MM.1S (cell line): ENCODE measurements at regions not wholly inside any gene's neighbourhood (a gene's known extent, or its start where the extent isn't known, plus 50 kb on each side); places are given as distances from the start of the nearest gene placed in this dataset.

Source experiments
- DNase-seq: peaks from one replicate; pipeline ENCODE4 v3.0.0-alpha.2; 2015
- H2AFZ ChIP-seq: fragments of 300-600 bp; sonication (generic); 2 replicates; pipeline ENCODE4 v1.6.0; 2016; ENCODE audit warnings: antibody characterized with exemption, low read length
- H3F3A ChIP-seq: fragments of 300-600 bp; sonication (generic); 2 replicates; pipeline ENCODE4 v1.6.1; 2016; ENCODE audit warnings: mild to moderate bottlenecking, antibody characterized with exemption, low read length, moderate library complexity, mixed read lengths; ENCODE audit not compliant: insufficient read depth
- H3K27ac ChIP-seq: fragments of 300-600 bp; sonication (generic); 2 replicates; pipeline ENCODE4 v1.5.1; 2016; ENCODE audit warnings: mild to moderate bottlenecking, low read length
- H3K27me3 ChIP-seq: fragments of 300-600 bp; sonication (generic); replicated peaks from 2 replicates; pipeline ENCODE4 v1.6.0; 2016; ENCODE audit warnings: low read length; ENCODE audit not compliant: insufficient read depth
- H3K36me3 ChIP-seq: fragments of 300-600 bp; sonication (generic); replicated peaks from 2 replicates; pipeline ENCODE4 v1.6.1; 2016; ENCODE audit warnings: mild to moderate bottlenecking, low read length, mixed read lengths; ENCODE audit not compliant: insufficient read depth
- H3K4me1 ChIP-seq: fragments of 300-600 bp; sonication (generic); 2 replicates; pipeline ENCODE4 v1.6.1; 2016; ENCODE audit warnings: low read length, mixed read lengths
- H3K4me2 ChIP-seq: fragments of 300-600 bp; sonication (generic); 2 replicates; pipeline ENCODE4 v1.6.0; 2016; ENCODE audit warnings: low read depth, low read length
- H3K4me3 ChIP-seq: fragments of 300-600 bp; sonication (generic); 2 replicates; pipeline ENCODE4 v1.5.1; 2016; ENCODE audit warnings: low read length, mixed read lengths
- H3K79me2 ChIP-seq: fragments of 300-600 bp; sonication (generic); 2 replicates; pipeline ENCODE4 v1.6.1; 2016; ENCODE audit warnings: mixed run types, low read length, mixed read lengths
- H3K9ac ChIP-seq: fragments of 300-600 bp; sonication (generic); 2 replicates; pipeline ENCODE4 v1.6.1; 2016; ENCODE audit warnings: low read length, mixed read lengths
- H3K9me2 ChIP-seq: fragments of 300-600 bp; sonication (generic); replicated peaks from 2 replicates; pipeline ENCODE4 v1.6.1; 2016; ENCODE audit warnings: mild to moderate bottlenecking, low read length, mixed read lengths; ENCODE audit not compliant: insufficient read depth
- H3K9me3 ChIP-seq: fragments of 300-600 bp; sonication (generic); replicated peaks from 2 replicates; pipeline ENCODE4 v1.6.1; 2016; ENCODE audit warnings: mild to moderate bottlenecking, low read length, mixed read lengths; ENCODE audit not compliant: insufficient read depth
- H4K20me1 ChIP-seq: fragments of 300-600 bp; sonication (generic); 2 replicates; pipeline ENCODE4 v1.6.1; 2016; ENCODE audit warnings: mild to moderate bottlenecking, low read length, moderate library complexity, mixed read lengths; ENCODE audit not compliant: insufficient read depth
- CTCF ChIP-seq: fragments of 300-600 bp; sonication (generic); IDR thresholded peaks from 2 replicates; pipeline ENCODE4 v1.5.1; 2016; ENCODE audit warnings: antibody characterized with exemption, low read length, mixed read lengths
- EZH2 ChIP-seq: fragments of 300-600 bp; sonication (generic); optimal IDR thresholded peaks from 2 replicates; pipeline ENCODE3; 2017; ENCODE audit warnings: low read depth, mild to moderate bottlenecking, antibody characterized with exemption, low read length, mixed read lengths
- EZH2phosphoT487 ChIP-seq: fragments of 300-600 bp; sonication (generic); IDR thresholded peaks from 2 replicates; pipeline ENCODE4 v1.6.1; 2018; ENCODE audit warnings: antibody characterized with exemption, low read length

- Histone ChIP-seq H3K4me2 (no peak overlapping the region), H2AFZ (no peak overlapping the region), H3K36me3 (no peaks in the 10 kb centered on the region), H3F3A (no peaks in the 10 kb centered on the region), H3K9me2 (no peaks in the 10 kb centered on the region), H3K27me3 (no peaks in the 10 kb centered on the region), H3K9ac (no peak overlapping the region), H3K79me2 (no peaks in the 10 kb centered on the region), H4K20me1 (no peaks in the 10 kb centered on the region), H3K4me1 (no peaks in the 10 kb centered on the region), H3K4me3 (no peak overlapping the region), H3K9me3 (0 out of 2 replicates have a peak, but pooled peaks cover 2% of the 10 kb centered on the region), H3K27ac (no peak overlapping the region)
- DNase-seq: no peak
- TF ChIP-seq EZH2phosphoT487 (no peak), CTCF (no peak), EZH2 (no peak)
These were observed 216.2 kb upstream of the UBE2E2 start for GRCh38 chr3:22986958-22987357.

GRCh38 chr3:22988566-22988965 is 214.6 kb upstream of the UBE2E2 start:
- DNase-seq: no peak
- H4K20me1 ChIP-seq: no peaks in the 10 kb centered on the region
- no peaks in the 10 kb centered on the region for H3K9me2 ChIP-seq
- no peak overlapping the region for H3K4me2 ChIP-seq
- no peaks in the 10 kb centered on the region for H3K36me3 ChIP-seq
- no peaks in the 10 kb centered on the region for H3K27me3 ChIP-seq
- H3K9ac ChIP-seq: no peak overlapping the region
- H3K4me3 ChIP-seq: no peak overlapping the region
- H3K4me1 ChIP-seq: no peaks in the 10 kb centered on the region
- H3K79me2 ChIP-seq: no peaks in the 10 kb centered on the region
- no peak overlapping the region for H2AFZ ChIP-seq
- H3F3A ChIP-seq: no peaks in the 10 kb centered on the region
- no peak for TF ChIP-seq CTCF
- no peak for TF ChIP-seq EZH2
- TF ChIP-seq EZH2phosphoT487: no peak
- no peak overlapping the region for H3K27ac ChIP-seq
- H3K9me3 ChIP-seq: 0 out of 2 replicates have a peak, but pooled peaks cover 2% of the 10 kb centered on the region

GRCh38 chr3:22989716-22990115 is 213.4 kb upstream of the UBE2E2 start:
- no peaks in the 10 kb centered on the region for H3F3A ChIP-seq
- H3K9me2 ChIP-seq: no peaks in the 10 kb centered on the region
- H3K4me3 ChIP-seq: no peak overlapping the region
- no peaks in the 10 kb centered on the region for H3K27me3 ChIP-seq
- H3K4me2 ChIP-seq: no peak overlapping the region
- TF ChIP-seq CTCF (no peak), EZH2phosphoT487 (no peak), EZH2 (no peak)
- H3K79me2 ChIP-seq: no peaks in the 10 kb centered on the region
- no peak overlapping the region for H3K27ac ChIP-seq
- H3K9me3 ChIP-seq: 0 out of 2 replicates have a peak, but pooled peaks cover 2% of the 10 kb centered on the region
- H3K36me3 ChIP-seq: no peaks in the 10 kb centered on the region
- H4K20me1 ChIP-seq: no peaks in the 10 kb centered on the region
- no peak overlapping the region for H3K9ac ChIP-seq
- DNase-seq: no peak
- H2AFZ ChIP-seq: no peak overlapping the region
- H3K4me1 ChIP-seq: no peaks in the 10 kb centered on the region
